Natural killer cell (primary cell): ENCODE measurements at regions not wholly inside any gene's neighbourhood (a gene's known extent, or its start where the extent isn't known, plus 50 kb on each side); places are given as distances from the start of the nearest gene placed in this dataset.

Experiments
- ATAC-seq, 3 donors: fragments of 150-1000 bp in 2 of 3; fragments of 200-7000 bp in 1 of 3; cut with Tn5 transposase; 1 replicate in 1 of 3; 2 replicates in 2 of 3; pipeline ENCODE4 v1.10.0; 2021; ENCODE audit warnings: mild to moderate bottlenecking in 2 of 3, moderate library complexity in 2 of 3
- DNase-seq, 2 donors: peaks; one replicate each; pipeline versions ENCODE4 v3.0.0 to v3.0.0-alpha.2; 2013 to 2021; ENCODE audit warnings: mixed read lengths in 1 of 2
- H3K27ac ChIP-seq: one replicate; pipeline ENCODE4 v1.5.1; 2013; ENCODE audit warnings: mild to moderate bottlenecking, low read length
- H3K27me3 ChIP-seq: one replicate; pipeline ENCODE4 v1.6.1; 2013; ENCODE audit warnings: low read length; ENCODE audit not compliant: control insufficient read depth, insufficient read depth
- H3K36me3 ChIP-seq: one replicate; pipeline ENCODE4 v1.6.1; 2013; ENCODE audit warnings: low read length; ENCODE audit not compliant: control insufficient read depth, insufficient read depth
- H3K4me1 ChIP-seq: one replicate; pipeline ENCODE4 v1.6.1; 2013; ENCODE audit warnings: low read length; ENCODE audit not compliant: control insufficient read depth, insufficient read depth
- H3K4me3 ChIP-seq: one replicate; pipeline ENCODE4 v1.5.1; 2013; ENCODE audit warnings: low read length
- H3K9me3 ChIP-seq: one replicate; pipeline ENCODE4 v1.6.1; 2013; ENCODE audit warnings: low read length; ENCODE audit not compliant: control insufficient read depth, insufficient read depth
- H3K27ac Mint-ChIP-seq, 2 donors: one replicate each; pipeline ENCODE4 v1.8.0; 2022; ENCODE audit warnings: mild to moderate bottlenecking in 2 of 2, mixed read lengths in 2 of 2, moderate library complexity in 1 of 2
- H3K27me3 Mint-ChIP-seq, 2 donors: one replicate each; pipeline ENCODE4 v1.8.0; 2022; ENCODE audit warnings: low read depth in 2 of 2, mixed read lengths in 2 of 2
- H3K36me3 Mint-ChIP-seq: one replicate; pipeline ENCODE4 v1.8.0; 2022; ENCODE audit warnings: mixed read lengths
- H3K4me1 Mint-ChIP-seq, 2 donors: one replicate each; pipeline ENCODE4 v1.8.0; 2022; ENCODE audit warnings: mixed read lengths in 2 of 2
- H3K4me3 Mint-ChIP-seq: one replicate; pipeline ENCODE4 v1.8.0; 2022; ENCODE audit warnings: mild to moderate bottlenecking, moderate library complexity, mixed read lengths
- H3K9me3 Mint-ChIP-seq, 2 donors: one replicate each; pipeline ENCODE4 v1.8.0; 2022; ENCODE audit warnings: mixed read lengths in 2 of 2
- WGBS: methylation state at CpG from one replicate; pipeline ENCODE4 v1.1.7; 2013; ENCODE audit warnings: missing lambda C conversion rate; ENCODE audit not compliant: insufficient coverage; 5-methylcytosine and 5-hydroxymethylcytosine counted together
- intact Hi-C: fragments of 100-400 bp; cut with micrococcal nuclease; formaldehyde crosslinking; loops from one replicate; pipeline ENCODE4 v1.14.2; 2022
- TF ChIP-seq, protein P1 (sequence below): fragments of 200-600 bp; IDR thresholded peaks from one replicate; pipeline ENCODE4 v1.8.0; 2022; ENCODE audit warnings: antibody characterized with exemption

DNA sequence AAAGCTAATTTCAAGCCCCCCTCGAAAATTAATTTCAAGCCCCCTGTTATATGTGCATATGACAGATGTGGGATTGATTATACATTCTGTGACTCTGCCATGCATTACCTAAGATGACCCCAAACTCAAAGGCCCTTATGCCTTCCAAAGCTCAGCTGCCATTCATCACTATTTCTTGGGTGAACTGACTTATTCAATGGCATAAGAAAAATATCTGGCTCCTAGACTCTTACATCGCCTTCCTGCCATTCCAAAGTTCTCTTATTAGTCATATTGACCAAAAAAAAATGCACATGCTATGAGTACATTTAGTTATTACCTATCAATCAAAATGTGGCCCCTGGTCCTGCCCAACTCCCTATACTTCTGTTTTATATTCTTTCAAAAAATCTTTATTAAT, 291.8 kb upstream of the CHAC2 start:
- Histone ChIP-seq H3K27me3 (no peaks in the 10 kb centered on the region), H3K36me3 (no peaks in the 10 kb centered on the region), H3K9me3 (no peaks in the 10 kb centered on the region), H3K4me3 (no peak overlapping the region), H3K4me1 (no peaks in the 10 kb centered on the region), H3K27ac (no peak overlapping the region)
- no peaks in the 10 kb centered on the region for H3K27me3 Mint-ChIP-seq
- H3K9me3 Mint-ChIP-seq: peaks cover 2 to 4% of the 10 kb centered on the region in 2 donors
- H3K4me1 Mint-ChIP-seq: no peaks in the 10 kb centered on the region
- WGBS: 92% methylated on average over 1 of the region's 2 CpGs
- TF ChIP-seq, protein P1, sequence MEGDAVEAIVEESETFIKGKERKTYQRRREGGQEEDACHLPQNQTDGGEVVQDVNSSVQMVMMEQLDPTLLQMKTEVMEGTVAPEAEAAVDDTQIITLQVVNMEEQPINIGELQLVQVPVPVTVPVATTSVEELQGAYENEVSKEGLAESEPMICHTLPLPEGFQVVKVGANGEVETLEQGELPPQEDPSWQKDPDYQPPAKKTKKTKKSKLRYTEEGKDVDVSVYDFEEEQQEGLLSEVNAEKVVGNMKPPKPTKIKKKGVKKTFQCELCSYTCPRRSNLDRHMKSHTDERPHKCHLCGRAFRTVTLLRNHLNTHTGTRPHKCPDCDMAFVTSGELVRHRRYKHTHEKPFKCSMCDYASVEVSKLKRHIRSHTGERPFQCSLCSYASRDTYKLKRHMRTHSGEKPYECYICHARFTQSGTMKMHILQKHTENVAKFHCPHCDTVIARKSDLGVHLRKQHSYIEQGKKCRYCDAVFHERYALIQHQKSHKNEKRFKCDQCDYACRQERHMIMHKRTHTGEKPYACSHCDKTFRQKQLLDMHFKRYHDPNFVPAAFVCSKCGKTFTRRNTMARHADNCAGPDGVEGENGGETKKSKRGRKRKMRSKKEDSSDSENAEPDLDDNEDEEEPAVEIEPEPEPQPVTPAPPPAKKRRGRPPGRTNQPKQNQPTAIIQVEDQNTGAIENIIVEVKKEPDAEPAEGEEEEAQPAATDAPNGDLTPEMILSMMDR: no peak
- intact Hi-C loops: no loop called here
- ATAC-seq: no peak
- no peak overlapping the region for H3K4me3 Mint-ChIP-seq
- no peaks in the 10 kb centered on the region for H3K36me3 Mint-ChIP-seq
- no peak for DNase-seq
- H3K27ac Mint-ChIP-seq: no peak overlapping the region

DNA sequence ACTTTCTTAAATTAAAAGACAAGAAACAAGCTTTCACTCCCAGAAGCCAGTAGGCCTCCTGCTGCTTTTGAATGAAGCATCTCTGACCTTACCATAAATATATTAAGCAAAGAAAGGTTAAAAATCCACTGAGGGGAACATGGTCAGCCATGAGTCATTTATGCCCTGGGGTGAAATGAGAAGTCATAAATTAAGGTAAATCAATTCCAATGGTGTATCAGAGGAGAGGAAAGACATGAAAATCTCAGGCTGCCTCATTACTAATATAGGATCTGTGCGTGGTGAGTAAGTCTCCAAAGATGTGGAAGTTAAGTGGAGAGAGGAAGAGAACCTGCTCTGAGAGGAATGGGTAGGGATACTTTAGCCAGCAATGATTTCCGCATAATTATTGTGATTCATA, 292.3 kb upstream of the CHAC2 start:
- ATAC-seq (no peak), DNase-seq (no peak)
- Histone ChIP-seq H3K4me1 (no peaks in the 10 kb centered on the region), H3K36me3 (no peaks in the 10 kb centered on the region), H3K27me3 (no peaks in the 10 kb centered on the region), H3K4me3 (no peak overlapping the region), H3K27ac (no peak overlapping the region), H3K9me3 (no peaks in the 10 kb centered on the region)
- no peak overlapping the region for H3K4me3 Mint-ChIP-seq
- TF ChIP-seq, protein P1: no peak
- intact Hi-C loops: no loop called here
- H3K27ac Mint-ChIP-seq: no peak overlapping the region
- WGBS: 73% methylated on average over 1 of the region's 2 CpGs
- no peaks in the 10 kb centered on the region for H3K27me3 Mint-ChIP-seq
- peaks cover 2 to 4% of the 10 kb centered on the region in 2 donors for H3K9me3 Mint-ChIP-seq
- no peaks in the 10 kb centered on the region for H3K4me1 Mint-ChIP-seq
- no peaks in the 10 kb centered on the region for H3K36me3 Mint-ChIP-seq

DNA sequence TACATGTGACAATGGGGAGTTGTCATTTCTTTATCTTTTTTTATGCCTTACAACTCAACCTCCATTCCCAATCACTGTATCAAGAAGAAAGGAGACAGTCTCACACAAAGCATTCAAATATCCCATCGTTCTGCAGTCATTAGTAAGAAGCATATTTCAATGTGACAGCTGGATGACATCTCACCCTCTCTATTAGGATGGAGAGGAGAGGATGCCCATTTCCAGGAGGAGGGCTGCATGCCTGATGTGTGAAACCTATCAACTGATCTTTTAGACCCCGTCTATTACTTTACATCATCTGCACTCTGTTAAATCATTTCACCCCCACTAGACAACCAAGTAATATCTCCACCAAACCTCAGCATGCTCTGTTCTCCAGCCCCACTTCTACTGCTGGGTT, 292.7 kb upstream of the CHAC2 start:
- Histone ChIP-seq H3K4me1 (no peaks in the 10 kb centered on the region), H3K9me3 (no peaks in the 10 kb centered on the region), H3K36me3 (no peaks in the 10 kb centered on the region), H3K4me3 (no peak overlapping the region), H3K27me3 (no peaks in the 10 kb centered on the region), H3K27ac (no peak overlapping the region)
- DNase-seq (no peak), ATAC-seq (no peak)
- Mint-ChIP-seq H3K36me3 (no peaks in the 10 kb centered on the region), H3K9me3 (peaks cover 2 to 4% of the 10 kb centered on the region in 2 donors), H3K4me1 (no peaks in the 10 kb centered on the region), H3K27me3 (no peaks in the 10 kb centered on the region), H3K4me3 (no peak overlapping the region), H3K27ac (no peak overlapping the region)
- WGBS: 87% methylated on average over 1 of the region's 2 CpGs
- intact Hi-C loops: no loop called here
- TF ChIP-seq, protein P1: no peak

DNA sequence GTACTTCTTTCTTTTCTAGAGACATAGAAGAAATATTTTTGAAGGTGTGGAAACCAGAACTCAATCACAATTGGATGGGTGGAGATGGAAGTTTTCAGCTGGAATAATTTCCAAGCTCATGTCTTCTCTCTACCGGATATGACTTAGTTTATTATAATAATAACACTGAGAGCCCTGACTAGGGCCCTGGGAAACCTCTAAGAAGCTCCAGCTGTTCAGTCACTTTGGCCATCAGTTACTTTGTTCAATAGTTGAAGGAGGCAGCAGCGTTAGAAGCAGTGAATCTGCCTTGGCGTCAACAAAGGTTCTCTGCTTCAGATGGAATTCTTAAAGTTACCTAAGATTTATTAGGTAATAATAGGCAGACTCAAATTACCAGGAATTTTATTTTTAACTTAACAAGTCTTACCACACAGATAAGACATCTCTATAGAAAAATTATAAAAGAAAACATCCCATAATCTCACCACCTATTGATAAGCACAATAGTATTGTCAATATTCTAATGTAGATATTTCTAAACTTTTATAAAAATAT, 293.8 kb upstream of the CHAC2 start:
- H3K4me1 ChIP-seq: no peaks in the 10 kb centered on the region
- DNase-seq (no peak), ATAC-seq (no peak)
- no peak overlapping the region for H3K27ac Mint-ChIP-seq
- no peaks in the 10 kb centered on the region for H3K36me3 ChIP-seq
- no peaks in the 10 kb centered on the region for H3K27me3 Mint-ChIP-seq
- H3K9me3 ChIP-seq: no peaks in the 10 kb centered on the region
- WGBS: 86% methylated on average over 2 of the region's 3 CpGs
- H3K36me3 Mint-ChIP-seq: no peaks in the 10 kb centered on the region
- TF ChIP-seq, protein P1: no peak
- H3K4me3 Mint-ChIP-seq: no peak overlapping the region
- intact Hi-C loops: no loop called here
- no peak overlapping the region for H3K27ac ChIP-seq
- no peaks in the 10 kb centered on the region for H3K27me3 ChIP-seq
- H3K4me3 ChIP-seq: no peak overlapping the region
- peaks cover 2 to 4% of the 10 kb centered on the region in 2 donors for H3K9me3 Mint-ChIP-seq
- no peaks in the 10 kb centered on the region for H3K4me1 Mint-ChIP-seq
